Colonic mucosa (tissue), 4 donors: ENCODE measurements at regions not wholly inside any gene's neighbourhood (a gene's known extent, or its start where the extent isn't known, plus 50 kb on each side); places are given as distances from the start of the nearest gene placed in this dataset.

Experiments used
- DNase-seq: peaks from one replicate; pipeline ENCODE4 v3.0.0-alpha.2; 2020
- H3K27ac ChIP-seq: fragments of 200-600 bp; one replicate; pipeline ENCODE4 v1.8.0; 2021
- H3K27me3 ChIP-seq: fragments of 200-600 bp; one replicate; pipeline ENCODE4 v1.8.0; 2021
- H3K36me3 ChIP-seq: fragments of 200-600 bp; one replicate; pipeline ENCODE4 v1.8.0; 2021
- H3K4me1 ChIP-seq: fragments of 200-600 bp; one replicate; pipeline ENCODE4 v1.8.0; 2021; ENCODE audit warnings: mild to moderate bottlenecking
- H3K4me3 ChIP-seq: fragments of 200-600 bp; one replicate; pipeline ENCODE4 v1.8.0; 2021
- H3K9ac ChIP-seq, 2 donors: one replicate each; pipeline ENCODE4 v1.7.0; 2013; ENCODE audit warnings: control low read depth in 2 of 2, low read depth in 2 of 2, low read length in 2 of 2
- H3K9me3 ChIP-seq: fragments of 200-600 bp; one replicate; pipeline ENCODE4 v1.8.0; 2021
- CTCF ChIP-seq: fragments of 200-600 bp; IDR thresholded peaks from one replicate; pipeline ENCODE4 v1.8.0; 2022; ENCODE audit warnings: antibody characterized with exemption, mild to moderate bottlenecking
- intact Hi-C: fragments of 100-400 bp; cut with DNase I; formaldehyde crosslinking; loops from one replicate; pipeline ENCODE4 v1.14.1; 2022
- donor health status: healthy.
- donor health status: DM: no; HTN: no; CAD: no.
- donor health status: DM: no; HTN: no; CAD: no.

GRCh38 chr7:18189500-18190126 lies 162.0 kb upstream of the PRPS1L1 start:
- no peaks in the 10 kb centered on the region for H3K36me3 ChIP-seq
- intact Hi-C loops, result no loop called here
- no peaks in the 10 kb centered on the region for H3K9me3 ChIP-seq
- H3K27me3 ChIP-seq, result no peaks in the 10 kb centered on the region
- no peak for TF ChIP-seq CTCF
- no peak overlapping the region for H3K27ac ChIP-seq
- H3K4me1 ChIP-seq, result no peaks in the 10 kb centered on the region
- H3K9ac ChIP-seq, result no peak overlapping the region
- H3K4me3 ChIP-seq, result no peak overlapping the region
- DNase-seq, result no peak

- TF ChIP-seq CTCF, result no peak
- H3K36me3 ChIP-seq, result no peaks in the 10 kb centered on the region
- H3K27ac ChIP-seq, result no peak overlapping the region
- H3K4me3 ChIP-seq, result no peak overlapping the region
- H3K4me1 ChIP-seq, result no peaks in the 10 kb centered on the region
- no peak overlapping the region for H3K9ac ChIP-seq
- no peaks in the 10 kb centered on the region for H3K27me3 ChIP-seq
- no peaks in the 10 kb centered on the region for H3K9me3 ChIP-seq
- no peak for DNase-seq
- intact Hi-C loops, result no loop called here
These were observed 163.7 kb upstream of the PRPS1L1 start for GRCh38 chr7:18191341-18191740.

- Histone ChIP-seq H3K4me3 (no peak overlapping the region), H3K27me3 (no peaks in the 10 kb centered on the region), H3K36me3 (no peaks in the 10 kb centered on the region), H3K4me1 (no peaks in the 10 kb centered on the region), H3K27ac (no peak overlapping the region), H3K9ac (no peak overlapping the region), H3K9me3 (no peaks in the 10 kb centered on the region)
- TF ChIP-seq CTCF, result no peak
- DNase-seq, result no peak
- intact Hi-C loops, result no loop called here
These were observed 164.4 kb upstream of the PRPS1L1 start for GRCh38 chr7:18191862-18192625.

- no peaks in the 10 kb centered on the region for H3K4me1 ChIP-seq
- H3K4me3 ChIP-seq, result no peak overlapping the region
- H3K36me3 ChIP-seq, result no peaks in the 10 kb centered on the region
- H3K9ac ChIP-seq, result no peak overlapping the region
- no peaks in the 10 kb centered on the region for H3K9me3 ChIP-seq
- H3K27ac ChIP-seq, result no peak overlapping the region
- DNase-seq, result no peak
- intact Hi-C loops, result no loop called here
- no peak for TF ChIP-seq CTCF
- no peaks in the 10 kb centered on the region for H3K27me3 ChIP-seq
These were observed 167.0 kb upstream of the PRPS1L1 start for GRCh38 chr7:18194616-18195015.

- intact Hi-C loops, result no loop called here
- H3K27me3 ChIP-seq, result no peaks in the 10 kb centered on the region
These were observed 169.0 kb upstream of the PRPS1L1 start for GRCh38 chr7:18196638-18197037.

More at GRCh38 chr7:18196638-18197037, 169.0 kb upstream of the PRPS1L1 start:
- Histone ChIP-seq H3K27ac (no peak overlapping the region), H3K4me1 (no peaks in the 10 kb centered on the region), H3K36me3 (no peaks in the 10 kb centered on the region), H3K9me3 (no peaks in the 10 kb centered on the region), H3K9ac (no peak overlapping the region), H3K4me3 (no peak overlapping the region)
- no peak for DNase-seq
- no peak for TF ChIP-seq CTCF
